Epithelial cell of proximal tubule (primary cell): ENCODE measurements at regions not wholly inside any gene's neighbourhood (a gene's known extent, or its start where the extent isn't known, plus 50 kb on each side); places are given as distances from the start of the nearest gene placed in this dataset.

Source experiments
- DNase-seq: peaks from one replicate; pipeline ENCODE4 v3.0.0-alpha.2; 2011; ENCODE audit warnings: low read depth
- H3K4me3 ChIP-seq: 2 replicates; pipeline ENCODE4 v1.5.1; 2011; ENCODE audit warnings: low read depth, mild to moderate bottlenecking, low read length
- CTCF ChIP-seq: conservative IDR thresholded peaks from 2 replicates; pipeline ENCODE4 v1.5.1; 2012; ENCODE audit warnings: low read depth, mild to moderate bottlenecking, low read length

- no peak for TF ChIP-seq CTCF
- DNase-seq = no peak
These were observed 315.2 kb upstream of the CDH9 start for GRCh38 chr5:27353540-27353939.

GRCh38 chr5:27341342-27341741 is 303.0 kb upstream of the CDH9 start:
- H3K4me3 ChIP-seq = no peak overlapping the region
- no peak for DNase-seq
- TF ChIP-seq CTCF = no peak

More at GRCh38 chr5:27353540-27353939, 315.2 kb upstream of the CDH9 start:
- H3K4me3 ChIP-seq = no peak overlapping the region

- no peak for DNase-seq
- H3K4me3 ChIP-seq = no peak overlapping the region
- TF ChIP-seq CTCF = no peak
These were observed 298.4 kb upstream of the CDH9 start for GRCh38 chr5:27336817-27337216.

- no peak for TF ChIP-seq CTCF
- DNase-seq = peak; percentile 15
- no peak overlapping the region for H3K4me3 ChIP-seq
These were observed 290.1 kb upstream of the CDH9 start for GRCh38 chr5:27328480-27328879.

GRCh38 chr5:27325513-27325912 is 287.1 kb upstream of the CDH9 start:
- TF ChIP-seq CTCF = no peak

GRCh38 chr5:27318701-27319100 is 280.3 kb upstream of the CDH9 start:
- no peak for TF ChIP-seq CTCF
- no peak overlapping the region for H3K4me3 ChIP-seq
- no peak for DNase-seq

More at GRCh38 chr5:27325513-27325912, 287.1 kb upstream of the CDH9 start:
- DNase-seq = no peak
- H3K4me3 ChIP-seq = no peak overlapping the region

- no peak for TF ChIP-seq CTCF
- DNase-seq = peak; percentile 4
- no peak overlapping the region for H3K4me3 ChIP-seq
These were observed 277.9 kb upstream of the CDH9 start for GRCh38 chr5:27316271-27316650.
